DOHH2 (cell line): ENCODE measurements at regions not wholly inside any gene's neighbourhood (a gene's known extent, or its start where the extent isn't known, plus 50 kb on each side); places are given as distances from the start of the nearest gene placed in this dataset.

Experiments
- H3F3A ChIP-seq: fragments of 200-600 bp; sonication (generic), shearing (Covaris generic); 2 replicates; pipeline ENCODE4 v1.6.0; 2016; ENCODE audit warnings: antibody characterized with exemption, mild to moderate bottlenecking; ENCODE audit not compliant: control insufficient read depth, insufficient read depth
- H3K27ac ChIP-seq: fragments of 200-600 bp; sonication (generic); 2 replicates; pipeline ENCODE4 v1.5.1; 2014; ENCODE audit warnings: low read depth, mild to moderate bottlenecking, low read length, moderate library complexity
- H3K27me3 ChIP-seq: fragments of 200-600 bp; sonication (generic); 2 replicates; pipeline ENCODE4 v1.6.1; 2014; ENCODE audit warnings: mild to moderate bottlenecking, low read length, mixed read lengths; ENCODE audit not compliant: control insufficient read depth
- H3K36me3 ChIP-seq: fragments of 200-600 bp; sonication (generic); 2 replicates; pipeline ENCODE4 v1.6.1; 2014; ENCODE audit warnings: mild to moderate bottlenecking, low read length, moderate library complexity, mixed read lengths; ENCODE audit not compliant: control insufficient read depth
- H3K4me1 ChIP-seq: fragments of 200-600 bp; sonication (generic); 2 replicates; pipeline ENCODE4 v1.6.1; 2014; ENCODE audit warnings: mild to moderate bottlenecking, low read length, mixed read lengths; ENCODE audit not compliant: control insufficient read depth
- H3K4me2 ChIP-seq: fragments of 200-600 bp; sonication (generic); 2 replicates; pipeline ENCODE4 v1.6.0; 2014; ENCODE audit warnings: mild to moderate bottlenecking, low read length, moderate library complexity
- H3K4me3 ChIP-seq: fragments of 200-600 bp; sonication (generic); 2 replicates; pipeline ENCODE4 v1.5.1; 2014; ENCODE audit warnings: mild to moderate bottlenecking, low read length, mixed read lengths
- H3K79me2 ChIP-seq: fragments of 200-600 bp; sonication (generic); 2 replicates; pipeline ENCODE4 v1.6.1; 2014; ENCODE audit warnings: mild to moderate bottlenecking, low read length, mixed read lengths; ENCODE audit not compliant: control insufficient read depth
- H3K9me2 ChIP-seq: fragments of 200-600 bp; sonication (generic); replicated peaks from 2 replicates; pipeline ENCODE4 v1.6.1; 2014; ENCODE audit warnings: mild to moderate bottlenecking, low read length, mixed read lengths; ENCODE audit not compliant: control insufficient read depth
- H3K9me3 ChIP-seq: fragments of 200-600 bp; sonication (generic); 2 replicates; pipeline ENCODE4 v1.6.1; 2014; ENCODE audit warnings: antibody characterized with exemption, low read length, mixed read lengths; ENCODE audit not compliant: control insufficient read depth, insufficient read depth
- H4K20me1 ChIP-seq: fragments of 200-600 bp; sonication (generic); 2 replicates; pipeline ENCODE4 v1.6.0; 2014; ENCODE audit warnings: low read depth, mild to moderate bottlenecking, antibody characterized with exemption, low read length, moderate library complexity; ENCODE audit not compliant: control insufficient read depth, insufficient read depth
- CTCF ChIP-seq: fragments of 200-600 bp; sonication (generic); IDR thresholded peaks from one replicate; pipeline ENCODE4 v1.5.1; 2014; ENCODE audit warnings: antibody characterized with exemption, mild to moderate bottlenecking, low read depth, low read length; ENCODE audit not compliant: poor library complexity, severe bottlenecking
- EZH2phosphoT487 ChIP-seq: fragments of 200-600 bp; sonication (generic); IDR thresholded peaks from 2 replicates; pipeline ENCODE4 v1.6.1; 2017; ENCODE audit warnings: borderline replicate concordance, mild to moderate bottlenecking, antibody characterized with exemption, low read length, moderate library complexity, mixed read lengths

GRCh38 chr10:61286686-61287085, 166.5 kb downstream of the TMEM26 start:
- Histone ChIP-seq H3K4me2 (no peak overlapping the region), H3K79me2 (no peaks in the 10 kb centered on the region)

GRCh38 chr10:61285749-61286148, 167.4 kb downstream of the TMEM26 start:
- Histone ChIP-seq H3K9me3 (peaks cover 4% of the 10 kb centered on the region; the same call in 1 of the 2 replicates), H3K36me3 (no peaks in the 10 kb centered on the region), H4K20me1 (no peaks in the 10 kb centered on the region), H3K27me3 (peaks cover 9% of the 10 kb centered on the region), H3K4me1 (no peaks in the 10 kb centered on the region), H3K27ac (no peak overlapping the region), H3K4me2 (no peak overlapping the region), H3F3A (no peaks in the 10 kb centered on the region), H3K4me3 (no peak overlapping the region), H3K79me2 (no peaks in the 10 kb centered on the region), H3K9me2 (no peaks in the 10 kb centered on the region)
- no peak for TF ChIP-seq CTCF
- no peak for TF ChIP-seq EZH2phosphoT487

More at GRCh38 chr10:61286686-61287085, 166.5 kb downstream of the TMEM26 start:
- H3K4me1 ChIP-seq, result no peaks in the 10 kb centered on the region
- peaks cover 9% of the 10 kb centered on the region for H3K27me3 ChIP-seq
- no peak overlapping the region for H3K4me3 ChIP-seq
- TF ChIP-seq CTCF (no peak), EZH2phosphoT487 (no peak)
- H4K20me1 ChIP-seq, result no peaks in the 10 kb centered on the region
- H3F3A ChIP-seq, result no peaks in the 10 kb centered on the region
- no peak overlapping the region for H3K27ac ChIP-seq
- no peaks in the 10 kb centered on the region for H3K9me2 ChIP-seq
- H3K36me3 ChIP-seq, result no peaks in the 10 kb centered on the region
- peaks cover 4% of the 10 kb centered on the region; the same call in 1 of the 2 replicates for H3K9me3 ChIP-seq

GRCh38 chr10:61284222-61284890, 168.8 kb downstream of the TMEM26 start:
- no peaks in the 10 kb centered on the region for H3K9me2 ChIP-seq
- H3K79me2 ChIP-seq, result no peaks in the 10 kb centered on the region
- no peaks in the 10 kb centered on the region for H3F3A ChIP-seq
- no peak overlapping the region for H3K4me3 ChIP-seq
- H3K27ac ChIP-seq, result no peak overlapping the region
- H3K9me3 ChIP-seq, result no peaks in the 10 kb centered on the region
- no peak overlapping the region for H3K4me2 ChIP-seq
- no peak for TF ChIP-seq EZH2phosphoT487
- peak; percentile 62 for TF ChIP-seq CTCF
- H3K36me3 ChIP-seq, result no peaks in the 10 kb centered on the region
- no peaks in the 10 kb centered on the region for H3K4me1 ChIP-seq
- H3K27me3 ChIP-seq, result peaks cover 9% of the 10 kb centered on the region
- H4K20me1 ChIP-seq, result no peaks in the 10 kb centered on the region
